Trophoblast cell (in vitro differentiated cells and primary cell): ENCODE measurements at regions not wholly inside any gene's neighbourhood (a gene's known extent, or its start where the extent isn't known, plus 50 kb on each side); places are given as distances from the start of the nearest gene placed in this dataset.

Source experiments
- DNase-seq, 2 donors: peaks; one replicate each; pipeline ENCODE4 v3.0.0-alpha.2; 2016
- H2AFZ ChIP-seq: 2 replicates; pipeline ENCODE4 v1.6.1; 2013; ENCODE audit warnings: low read length, moderate library complexity, mild to moderate bottlenecking; ENCODE audit not compliant: insufficient read depth, poor library complexity
- H2AK5ac ChIP-seq: 2 replicates; pipeline ENCODE4 v1.6.1; 2013; ENCODE audit warnings: mild to moderate bottlenecking, low read length
- H2BK120ac ChIP-seq: 2 replicates; pipeline ENCODE4 v1.6.1; 2013; ENCODE audit warnings: low read length, mild to moderate bottlenecking, moderate library complexity; ENCODE audit not compliant: insufficient read depth, poor library complexity
- H2BK12ac ChIP-seq: 2 replicates; pipeline ENCODE4 v1.6.1; 2013; ENCODE audit warnings: mild to moderate bottlenecking, low read length, moderate library complexity
- H2BK5ac ChIP-seq: 2 replicates; pipeline ENCODE4 v1.6.1; 2013; ENCODE audit warnings: low read length, low read depth, moderate library complexity, mild to moderate bottlenecking; ENCODE audit not compliant: poor library complexity
- H3K14ac ChIP-seq: 2 replicates; pipeline ENCODE4 v1.6.1; 2013; ENCODE audit warnings: mild to moderate bottlenecking, low read length
- H3K18ac ChIP-seq: 2 replicates; pipeline ENCODE4 v1.6.1; 2013; ENCODE audit warnings: mild to moderate bottlenecking, low read length
- H3K23ac ChIP-seq: 2 replicates; pipeline ENCODE4 v1.6.1; 2013; ENCODE audit warnings: low read length
- H3K27ac ChIP-seq: 2 replicates; pipeline ENCODE4 v1.5.1; 2013; ENCODE audit warnings: low read depth, mild to moderate bottlenecking, inconsistent platforms, low read length, moderate library complexity
- H3K27me3 ChIP-seq: 2 replicates; pipeline ENCODE4 v1.6.1; 2013; ENCODE audit warnings: inconsistent platforms, mild to moderate bottlenecking, low read length, moderate library complexity; ENCODE audit not compliant: insufficient read depth
- H3K36me3 ChIP-seq, 2 experiments: 1 replicate in 1 of 2; 2 replicates in 1 of 2; pipeline ENCODE4 v1.6.1; 2013; ENCODE audit warnings: low read length in 2 of 2, mild to moderate bottlenecking in 2 of 2, moderate library complexity in 1 of 2; ENCODE audit not compliant: insufficient read depth in 2 of 2, control insufficient read depth in 1 of 2
- H3K4ac ChIP-seq: 2 replicates; pipeline ENCODE4 v1.6.1; 2013; ENCODE audit warnings: low read depth, mild to moderate bottlenecking, low read length, moderate library complexity
- H3K4me1 ChIP-seq, 2 experiments: 1 replicate in 1 of 2; 2 replicates in 1 of 2; pipeline ENCODE4 v1.6.1; 2013; ENCODE audit warnings: low read length in 2 of 2, mild to moderate bottlenecking in 2 of 2, moderate library complexity in 1 of 2; ENCODE audit not compliant: insufficient read depth in 2 of 2, control insufficient read depth in 1 of 2
- H3K4me2 ChIP-seq: 2 replicates; pipeline ENCODE4 v1.6.1; 2013; ENCODE audit warnings: inconsistent platforms, mild to moderate bottlenecking, low read length, moderate library complexity
- H3K4me3 ChIP-seq: 2 replicates; pipeline ENCODE4 v1.5.1; 2013; ENCODE audit warnings: mild to moderate bottlenecking, low read depth, low read length, inconsistent platforms
- H3K79me1 ChIP-seq: one replicate; pipeline ENCODE4 v1.6.1; 2013; ENCODE audit warnings: low read length
- H3K79me2 ChIP-seq: 2 replicates; pipeline ENCODE4 v1.6.1; 2013; ENCODE audit warnings: low read length, mild to moderate bottlenecking; ENCODE audit not compliant: control insufficient read depth, insufficient read depth, poor library complexity
- H3K9ac ChIP-seq: 2 replicates; pipeline ENCODE4 v1.6.1; 2013; ENCODE audit warnings: mild to moderate bottlenecking, low read length
- H3K9me3 ChIP-seq: 2 replicates; pipeline ENCODE4 v1.6.1; 2013; ENCODE audit warnings: low read depth, mild to moderate bottlenecking, control low read depth, inconsistent platforms, low read length; ENCODE audit not compliant: insufficient read depth
- H4K12ac ChIP-seq: 2 replicates; pipeline ENCODE4 v1.6.1; 2013; ENCODE audit warnings: low read depth, mild to moderate bottlenecking, low read length, moderate library complexity
- H4K8ac ChIP-seq: 2 replicates; pipeline ENCODE4 v1.6.1; 2013; ENCODE audit warnings: low read depth, mild to moderate bottlenecking, low read length, moderate library complexity
- H4K91ac ChIP-seq: one replicate; pipeline ENCODE4 v1.6.1; 2013; ENCODE audit warnings: low read depth, mild to moderate bottlenecking, low read length, moderate library complexity
- WGBS: extraction: QIAGEN DNeasy Blood & Tissue Kit; methylation state at CpG from one replicate; pipeline ENCODE4 v1.1.7; 2013; ENCODE audit warnings: missing lambda C conversion rate; ENCODE audit not compliant: insufficient read length, insufficient coverage; ENCODE audit errors: extremely low coverage; 5-methylcytosine and 5-hydroxymethylcytosine counted together

- Histone ChIP-seq H3K4me2 (no peak overlapping the region), H4K8ac (no peak overlapping the region), H3K9me3 (no peaks in the 10 kb centered on the region), H2BK5ac (no peak overlapping the region), H2AK5ac (no peak overlapping the region), H2BK12ac (no peak overlapping the region), H3K14ac (no peak overlapping the region), H3K18ac (no peak overlapping the region), H2BK120ac (no peak overlapping the region), H4K12ac (no peak overlapping the region), H3K79me2 (no peaks in the 10 kb centered on the region), H3K79me1 (no peaks in the 10 kb centered on the region), H3K4me1 (no peaks in the 10 kb centered on the region), H3K36me3 (no peaks in the 10 kb centered on the region), H3K27me3 (no peaks in the 10 kb centered on the region), H3K27ac (no peak overlapping the region), H3K9ac (no peak overlapping the region), H3K4me3 (no peak overlapping the region), H2AFZ (no peak overlapping the region), H3K4ac (no peak overlapping the region), H3K23ac (no peak overlapping the region), H4K91ac (no peak overlapping the region)
- WGBS: no CpG with 5 or more reads among the region's 2 CpGs
- no peak for DNase-seq
Measured at GRCh38 chr12:47364261-47364660, 284.5 kb upstream of the AMIGO2 start.

- no peak overlapping the region for H2BK12ac ChIP-seq
- no peak overlapping the region for H2AK5ac ChIP-seq
- no peak overlapping the region for H3K23ac ChIP-seq
- H3K79me2 ChIP-seq: peaks cover 1% of the 10 kb centered on the region
- H4K12ac ChIP-seq: no peak overlapping the region
- no peak overlapping the region for H3K27ac ChIP-seq
- no CpG with 5 or more reads among the region's 3 CpGs for WGBS
- no peak overlapping the region for H3K4ac ChIP-seq
- H4K8ac ChIP-seq: no peak overlapping the region
- H3K18ac ChIP-seq: no peak overlapping the region
- H3K79me1 ChIP-seq: peaks cover 1% of the 10 kb centered on the region
- DNase-seq: no peak
- H3K4me3 ChIP-seq: no peak overlapping the region
- no peaks in the 10 kb centered on the region for H3K36me3 ChIP-seq
- H3K27me3 ChIP-seq: no peaks in the 10 kb centered on the region
- H3K9ac ChIP-seq: no peak overlapping the region
- no peak overlapping the region for H4K91ac ChIP-seq
- H3K4me2 ChIP-seq: no peak overlapping the region
- no peaks in the 10 kb centered on the region for H3K9me3 ChIP-seq
- H3K14ac ChIP-seq: no peak overlapping the region
- H2AFZ ChIP-seq: no peak overlapping the region
- H2BK120ac ChIP-seq: no peak overlapping the region
- H3K4me1 ChIP-seq: peaks cover 0 to 2% of the 10 kb centered on the region in 2 experiments
- no peak overlapping the region for H2BK5ac ChIP-seq
Measured at GRCh38 chr12:47362126-47362705, 282.5 kb upstream of the AMIGO2 start.

DNA sequence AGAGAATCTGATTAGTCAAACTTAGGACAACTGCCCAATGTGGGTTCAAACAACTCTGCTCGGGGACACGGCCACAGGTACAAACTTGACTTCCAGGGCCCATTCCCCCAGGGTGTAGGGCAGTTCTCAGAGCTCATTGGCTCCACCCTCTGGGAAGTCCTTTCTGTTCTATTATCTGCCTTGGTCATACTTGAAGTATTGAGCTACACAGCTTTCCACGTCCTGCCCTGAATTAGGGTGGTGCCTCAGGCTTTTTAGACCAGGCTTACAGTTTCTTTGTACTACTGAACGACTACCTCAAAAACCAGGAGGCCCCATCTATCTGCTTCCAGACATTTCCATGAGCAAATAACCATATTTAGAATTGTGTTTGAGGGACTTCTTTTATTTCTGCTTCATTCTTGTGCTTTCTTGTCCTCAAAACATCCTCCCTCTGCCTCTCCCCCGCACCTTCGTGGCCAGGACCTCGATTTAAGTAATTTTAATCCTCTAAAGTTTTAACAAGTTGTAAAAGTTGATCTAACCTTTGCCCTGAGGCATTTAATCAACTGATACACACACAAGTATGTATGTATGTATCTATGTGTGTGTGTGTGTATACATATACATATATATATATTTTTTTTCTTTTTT lies 281.7 kb upstream of the AMIGO2 start:
- no CpG with 5 or more reads among the region's 7 CpGs for WGBS
- Histone ChIP-seq H3K79me1 (peaks cover 1% of the 10 kb centered on the region), H3K4me3 (no peak overlapping the region), H3K4ac (no peak overlapping the region), H3K9ac (no peak overlapping the region), H3K18ac (no peak overlapping the region), H2BK5ac (no peak overlapping the region), H2BK120ac (no peak overlapping the region), H4K91ac (no peak overlapping the region), H3K27me3 (no peaks in the 10 kb centered on the region), H2BK12ac (no peak overlapping the region), H3K79me2 (peaks cover 1% of the 10 kb centered on the region), H3K36me3 (no peaks in the 10 kb centered on the region), H3K14ac (no peak overlapping the region), H3K4me2 (no peak overlapping the region), H4K12ac (no peak overlapping the region), H3K9me3 (no peaks in the 10 kb centered on the region), H4K8ac (no peak overlapping the region), H3K27ac (no peak overlapping the region), H3K4me1 (peaks cover 0 to 2% of the 10 kb centered on the region in 2 experiments), H2AK5ac (no peak overlapping the region), H3K23ac (no peak overlapping the region), H2AFZ (no peak overlapping the region)
- peak in 1 of 2 donors; percentile 60 for DNase-seq

DNA sequence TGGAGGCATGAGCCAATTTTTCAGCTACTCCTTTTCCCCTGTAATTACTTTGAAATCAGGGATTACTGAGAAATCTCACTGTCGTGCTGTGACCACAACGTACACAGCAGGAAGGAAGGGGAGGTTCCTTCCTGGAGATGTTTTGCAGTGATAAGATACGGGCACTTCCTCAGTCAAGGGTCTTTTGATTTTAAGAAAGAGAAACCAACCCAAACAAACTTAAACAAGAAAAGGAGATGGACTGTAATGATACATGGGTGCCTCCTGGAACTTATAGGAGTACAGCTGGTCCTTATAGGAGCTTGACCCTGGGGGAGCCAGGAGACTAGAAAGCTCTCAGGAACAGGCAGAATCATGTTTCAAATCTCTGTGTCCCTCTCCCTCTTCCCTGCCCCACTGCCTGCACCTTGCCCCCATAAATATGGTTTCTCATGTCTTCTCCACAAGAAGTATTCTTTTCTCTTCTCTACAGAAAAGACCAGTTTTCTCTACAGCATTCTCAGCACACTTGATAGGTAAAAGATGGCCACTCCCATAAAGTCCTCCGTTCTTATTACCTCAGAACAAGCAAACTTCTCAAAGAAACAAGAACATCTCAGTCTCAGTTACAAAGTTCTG lies 281.1 kb upstream of the AMIGO2 start:
- no peak overlapping the region for H2AK5ac ChIP-seq
- no peak overlapping the region for H4K91ac ChIP-seq
- H3K4ac ChIP-seq: no peak overlapping the region
- H3K4me1 ChIP-seq: peaks cover 0 to 2% of the 10 kb centered on the region in 2 experiments
- H3K18ac ChIP-seq: no peak overlapping the region
- H3K27me3 ChIP-seq: no peaks in the 10 kb centered on the region
- no peaks in the 10 kb centered on the region for H3K9me3 ChIP-seq
- peaks cover 1% of the 10 kb centered on the region for H3K79me2 ChIP-seq
- DNase-seq: no peak
- H3K4me2 ChIP-seq: no peak overlapping the region
- H2BK120ac ChIP-seq: no peak overlapping the region
- H3K9ac ChIP-seq: no peak overlapping the region
- no peaks in the 10 kb centered on the region for H3K36me3 ChIP-seq
- H2BK5ac ChIP-seq: no peak overlapping the region
- H3K14ac ChIP-seq: no peak overlapping the region
- H3K4me3 ChIP-seq: no peak overlapping the region
- no peak overlapping the region for H4K8ac ChIP-seq
- H3K79me1 ChIP-seq: peaks cover 1% of the 10 kb centered on the region
- H3K23ac ChIP-seq: no peak overlapping the region
- H3K27ac ChIP-seq: no peak overlapping the region
- no peak overlapping the region for H4K12ac ChIP-seq
- no peak overlapping the region for H2BK12ac ChIP-seq
- no CpG with 5 or more reads among the region's 4 CpGs for WGBS
- H2AFZ ChIP-seq: no peak overlapping the region
